HUDEP-2 (cell line): ENCODE measurements at regions not wholly inside any gene's neighbourhood (a gene's known extent, or its start where the extent isn't known, plus 50 kb on each side); places are given as distances from the start of the nearest gene placed in this dataset.

ENCODE experiments used
- DNase-seq, 76 experiments: peaks; one replicate each; lab custom pipeline; 2025; ENCODE audit not compliant: unreplicated experiment in 76 of 76; lab: John Stamatoyannopoulos, UW

- no peak for DNase-seq
Observed at GRCh38 chr11:92692826-92693546, 276.5 kb upstream of the MTNR1B start.

- no peak for DNase-seq
Observed at GRCh38 chr11:92696076-92696475, 273.4 kb upstream of the MTNR1B start.

GRCh38 chr11:92697461-92698312 lies 271.8 kb upstream of the MTNR1B start:
- DNase-seq = no peak

- no peak for DNase-seq
Observed at GRCh38 chr11:92698742-92699141, 270.7 kb upstream of the MTNR1B start.

GRCh38 chr11:92702037-92702804 lies 267.2 kb upstream of the MTNR1B start:
- DNase-seq = no peak

- no peak for DNase-seq
Observed at GRCh38 chr11:92702805-92703448, 266.5 kb upstream of the MTNR1B start.

- no peak for DNase-seq
Observed at GRCh38 chr11:92703449-92703830, 266.0 kb upstream of the MTNR1B start.

- DNase-seq = no peak
Observed at GRCh38 chr11:92707173-92707619, 262.3 kb upstream of the MTNR1B start.

- no peak for DNase-seq
Observed at GRCh38 chr11:92707665-92708064, 261.8 kb upstream of the MTNR1B start.

GRCh38 chr11:92709329-92709728 lies 260.1 kb upstream of the MTNR1B start:
- DNase-seq = no peak

GRCh38 chr11:92711926-92712325 lies 257.5 kb upstream of the MTNR1B start:
- DNase-seq = no peak

- DNase-seq = no peak
Observed at GRCh38 chr11:92714111-92714510, 255.3 kb upstream of the MTNR1B start.

GRCh38 chr11:92717240-92717639 lies 252.2 kb upstream of the MTNR1B start:
- DNase-seq = no peak

GRCh38 chr11:92720385-92720784 lies 249.1 kb upstream of the MTNR1B start:
- DNase-seq = no peak

GRCh38 chr11:92725352-92725751 lies 244.1 kb upstream of the MTNR1B start:
- no peak for DNase-seq

- DNase-seq = no peak
Observed at GRCh38 chr11:92727123-92727522, 242.3 kb upstream of the MTNR1B start.

- DNase-seq = no peak
Observed at GRCh38 chr11:92727769-92728168, 241.7 kb upstream of the MTNR1B start.

GRCh38 chr11:92728628-92729027 lies 240.8 kb upstream of the MTNR1B start:
- no peak for DNase-seq

GRCh38 chr11:92735039-92735438 lies 234.4 kb upstream of the MTNR1B start:
- DNase-seq = no peak

- no peak for DNase-seq
Observed at GRCh38 chr11:92738276-92738675, 231.2 kb upstream of the MTNR1B start.

GRCh38 chr11:92739041-92739440 lies 230.4 kb upstream of the MTNR1B start:
- no peak for DNase-seq
